GM12865 (cell line): ENCODE measurements at regions not wholly inside any gene's neighbourhood (a gene's known extent, or its start where the extent isn't known, plus 50 kb on each side); places are given as distances from the start of the nearest gene placed in this dataset.

Experiments
- DNase-seq: peaks from one replicate; pipeline ENCODE4 v3.0.0; 2010; ENCODE audit warnings: low read depth
- H3K4me3 ChIP-seq: 2 replicates; pipeline ENCODE4 v1.5.1; 2011; ENCODE audit warnings: mild to moderate bottlenecking, low read depth, low read length, control low read depth
- CTCF ChIP-seq: IDR thresholded peaks from 2 replicates; pipeline ENCODE4 v1.5.1; 2011; ENCODE audit warnings: low read length, control low read depth, low read depth, inconsistent platforms; ENCODE audit not compliant: insufficient read depth; ENCODE audit errors: missing control alignments

DNA sequence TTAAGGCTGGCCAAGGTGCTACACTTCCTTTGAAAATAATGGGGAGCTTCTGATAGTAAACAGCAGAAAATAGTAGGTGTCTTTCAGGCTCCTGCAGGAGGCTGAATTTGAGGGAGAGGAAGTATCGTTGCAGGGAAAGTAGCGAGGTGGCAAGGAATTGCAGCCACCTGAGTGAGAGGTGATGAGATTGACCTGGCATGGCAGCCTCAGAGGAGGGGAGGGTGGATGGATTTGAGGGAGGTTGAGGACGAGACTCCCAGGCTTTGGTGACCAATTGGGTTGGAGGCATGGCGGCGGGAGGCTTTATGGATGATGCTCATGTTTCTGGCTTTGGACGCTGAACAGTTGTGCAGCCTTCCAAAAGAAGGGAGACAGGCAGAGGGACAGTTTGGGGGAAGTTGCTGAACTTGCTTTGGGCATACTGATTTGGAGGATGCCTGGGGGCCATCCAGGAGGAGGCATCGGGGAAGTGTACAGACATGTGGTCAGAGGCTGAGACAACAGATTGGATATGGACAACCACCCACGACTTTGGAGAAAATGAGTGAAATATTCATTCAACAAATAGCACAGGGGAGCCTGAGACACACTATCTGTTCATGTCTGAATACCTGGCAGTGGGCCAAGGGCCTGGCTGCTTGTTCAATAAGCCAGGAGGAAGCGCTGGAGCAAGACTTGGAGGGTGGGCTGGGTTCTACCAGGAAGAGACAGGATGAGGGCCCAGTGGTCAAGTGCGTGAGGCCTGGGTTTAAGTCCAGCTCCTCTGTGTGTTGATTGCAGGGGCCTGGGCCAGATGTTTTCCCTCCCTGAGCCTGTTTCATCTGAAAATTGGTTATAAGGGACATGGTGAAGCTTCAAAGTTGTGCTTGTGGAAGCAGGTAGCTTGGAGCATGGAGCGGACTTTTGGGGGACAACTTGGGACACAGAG is 113.2 kb downstream of the CEBPB start:
- no peak for TF ChIP-seq CTCF
- no peak for DNase-seq
- no peak overlapping the region for H3K4me3 ChIP-seq

- no peak for TF ChIP-seq CTCF
- no peak overlapping the region for H3K4me3 ChIP-seq
- DNase-seq = no peak
Observed at GRCh38 chr20:50304501-50304856, 113.8 kb downstream of the CEBPB start.

DNA sequence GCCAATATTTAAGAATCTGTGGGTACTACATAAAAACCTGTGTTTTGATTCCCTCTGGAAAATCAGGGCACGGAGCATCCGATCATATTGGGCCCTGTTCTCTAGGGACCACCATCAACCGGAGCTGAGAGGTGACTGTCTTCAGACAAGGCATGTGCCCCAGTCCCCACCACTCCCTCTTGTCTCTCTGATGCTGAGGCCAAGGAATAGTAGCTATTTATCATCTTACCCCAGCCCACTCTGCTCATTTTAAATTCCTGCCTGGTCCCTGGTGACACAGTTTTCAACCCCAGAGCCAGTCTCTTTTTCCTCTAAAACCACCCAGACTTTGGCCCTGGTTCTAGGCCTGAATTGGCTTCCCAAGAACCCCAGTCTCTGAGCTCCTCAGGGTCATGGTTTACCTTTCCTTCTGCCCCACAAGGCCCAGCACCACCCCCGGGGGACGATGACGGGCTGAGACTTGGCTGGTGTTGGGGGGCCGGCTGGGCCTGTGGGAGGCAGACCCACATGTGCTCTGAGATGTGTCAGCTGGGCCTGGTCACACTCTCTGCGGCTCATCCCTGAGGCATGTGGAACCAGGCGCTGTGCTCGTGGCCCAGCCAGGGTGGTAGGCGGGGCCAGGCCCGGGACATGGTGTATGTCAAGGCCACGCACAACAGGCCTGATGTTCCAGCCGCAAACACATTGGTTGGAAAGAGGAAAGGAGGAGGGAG is 114.4 kb downstream of the CEBPB start:
- DNase-seq = no peak
- no peak overlapping the region for H3K4me3 ChIP-seq
- no peak for TF ChIP-seq CTCF

DNA sequence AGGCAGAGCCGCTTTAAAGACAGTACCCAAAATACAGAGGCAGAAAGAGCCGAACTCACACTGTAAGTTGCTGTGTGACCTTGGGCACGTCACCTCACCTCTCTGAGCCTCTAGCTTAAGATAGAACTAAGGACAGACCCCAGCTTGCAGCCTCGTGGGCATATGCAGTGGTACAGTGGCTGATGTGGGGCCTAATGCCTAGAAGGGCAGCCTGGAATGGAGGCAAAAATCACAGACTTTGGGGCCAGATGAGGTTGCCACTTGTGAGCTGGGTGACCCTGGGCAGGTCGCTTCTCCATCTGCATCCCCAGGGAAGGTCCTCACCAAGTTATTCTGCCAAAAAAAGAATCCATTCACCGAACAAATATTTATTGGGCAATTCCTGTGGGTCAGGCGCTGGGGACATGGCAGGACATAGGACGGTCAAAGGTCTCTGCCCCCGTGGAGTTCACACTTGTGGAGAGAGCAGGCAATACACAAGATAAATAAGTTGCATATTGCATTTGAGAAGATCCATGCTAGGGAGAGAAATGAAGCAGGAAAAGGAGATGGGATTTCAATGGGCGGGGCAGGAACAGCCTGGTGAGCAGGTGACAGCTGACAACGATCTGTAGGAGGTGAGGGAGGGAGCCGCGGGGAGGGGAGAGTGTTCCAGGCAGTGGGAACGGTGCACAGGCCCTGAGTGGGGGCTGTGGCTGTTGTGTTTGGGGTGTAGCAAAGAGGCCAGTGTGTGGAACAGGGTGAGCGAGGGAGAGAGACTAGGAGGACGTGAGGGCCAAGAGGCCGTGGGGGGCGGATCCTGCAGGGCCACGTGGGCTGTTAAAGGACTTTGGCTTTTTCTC is 115.2 kb downstream of the CEBPB start:
- no peak for TF ChIP-seq CTCF
- H3K4me3 ChIP-seq = no peak overlapping the region
- no peak for DNase-seq

DNA sequence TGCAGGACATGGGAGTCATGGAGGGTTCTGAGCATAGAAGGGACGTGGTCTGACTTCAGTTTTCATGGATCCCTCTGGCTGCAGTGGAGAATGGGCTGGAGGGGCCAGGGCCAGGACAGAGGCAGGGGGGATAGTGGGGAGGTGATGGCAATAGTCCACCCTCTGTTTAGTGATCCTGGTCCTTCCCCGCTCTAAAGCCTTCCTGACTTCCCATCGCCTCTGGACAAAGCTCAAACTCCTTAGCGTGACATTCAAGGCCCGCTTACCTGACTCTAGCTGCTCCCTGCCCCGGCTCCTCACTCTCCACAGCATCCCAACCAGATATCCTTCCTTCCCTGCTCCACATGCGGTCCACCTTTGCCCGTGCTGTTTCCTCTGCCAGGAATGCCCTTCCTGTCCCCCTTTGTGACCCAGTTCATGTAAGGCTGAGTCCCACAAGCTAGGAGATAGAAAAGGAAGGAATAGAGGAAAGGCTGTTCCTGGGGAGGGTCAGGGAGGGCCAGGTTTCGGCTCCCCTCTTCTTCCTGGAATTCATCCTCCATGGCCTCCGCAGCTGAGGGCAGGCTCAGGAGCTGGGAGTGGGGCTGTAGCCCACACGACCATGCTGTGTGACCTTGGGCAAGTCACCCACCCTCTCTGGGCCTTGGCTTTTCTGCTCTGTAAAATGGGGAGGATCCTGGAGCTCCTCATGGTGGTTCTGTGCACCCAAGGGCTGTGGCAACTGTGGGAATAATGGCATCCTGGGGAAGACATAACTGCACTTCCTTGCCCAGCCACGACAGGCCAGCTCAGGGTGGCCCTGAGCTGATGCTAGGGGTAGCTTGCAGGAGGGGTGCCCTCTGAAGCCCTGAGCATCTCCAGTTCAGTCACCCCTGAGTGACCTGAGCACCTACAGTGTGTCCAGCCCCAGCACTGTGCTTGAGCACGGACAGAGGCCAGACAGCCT is 116.1 kb downstream of the CEBPB start:
- no peak for TF ChIP-seq CTCF
- no peak overlapping the region for H3K4me3 ChIP-seq
- DNase-seq = no peak

DNA sequence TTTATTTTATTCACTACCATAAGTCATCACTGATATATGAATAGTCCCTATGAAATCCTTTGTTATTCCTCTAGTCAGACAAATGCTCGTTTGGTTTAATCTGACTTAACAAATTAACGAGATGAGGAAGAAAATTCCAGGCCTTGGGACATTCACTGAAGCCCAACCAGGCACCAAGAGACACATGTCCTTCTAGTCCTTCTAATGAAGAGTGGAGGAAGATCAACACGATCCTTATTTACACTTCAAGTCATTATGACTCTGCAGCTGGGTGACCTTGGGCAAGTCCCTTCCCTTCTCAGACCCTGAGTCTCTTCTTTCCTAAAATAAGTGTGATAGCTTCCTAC is 117.5 kb downstream of the CEBPB start:
- TF ChIP-seq CTCF = no peak
- H3K4me3 ChIP-seq = no peak overlapping the region
- DNase-seq = no peak
